ENCODE measurements at regions not wholly inside any gene's neighbourhood (a gene's known extent, or its start where the extent isn't known, plus 50 kb on each side); places are given as distances from the start of the nearest gene placed in this dataset.

DNA sequence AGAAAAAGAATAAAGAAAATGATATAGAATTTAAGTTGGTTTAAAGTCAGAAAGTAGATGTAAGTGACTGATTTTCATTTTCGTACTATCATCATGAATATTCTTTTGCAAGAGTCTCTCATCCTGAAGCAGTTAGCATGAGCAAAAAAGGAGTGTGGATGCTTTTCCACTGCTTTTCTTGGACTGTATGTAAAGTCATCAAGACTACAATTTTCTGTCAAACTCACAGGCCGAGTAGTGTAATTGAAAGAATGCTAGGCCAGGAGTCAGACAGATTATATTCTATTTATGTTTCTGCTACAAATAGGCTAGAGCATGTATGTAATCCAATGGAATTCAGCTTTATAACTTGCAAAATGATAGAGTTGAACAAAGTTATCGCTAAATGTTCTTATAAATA is 197.1 kb upstream of the SPOCK3 start (continued):
- TF ChIP-seq, protein P1, sequence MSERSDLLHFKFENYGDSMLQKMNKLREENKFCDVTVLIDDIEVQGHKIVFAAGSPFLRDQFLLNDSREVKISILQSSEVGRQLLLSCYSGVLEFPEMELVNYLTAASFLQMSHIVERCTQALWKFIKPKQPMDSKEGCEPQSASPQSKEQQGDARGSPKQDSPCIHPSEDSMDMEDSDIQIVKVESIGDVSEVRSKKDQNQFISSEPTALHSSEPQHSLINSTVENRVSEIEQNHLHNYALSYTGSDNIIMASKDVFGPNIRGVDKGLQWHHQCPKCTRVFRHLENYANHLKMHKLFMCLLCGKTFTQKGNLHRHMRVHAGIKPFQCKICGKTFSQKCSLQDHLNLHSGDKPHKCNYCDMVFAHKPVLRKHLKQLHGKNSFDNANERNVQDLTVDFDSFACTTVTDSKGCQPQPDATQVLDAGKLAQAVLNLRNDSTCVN (tag by site-specific recombination; optimal IDR thresholded peaks at IDR 0.05) = no peak
- no peak for TF ChIP-seq ZNF664 (tag by site-specific recombination; IDR thresholded peaks at IDR 0.05)
- TF ChIP-seq ZNF335 (tag by site-specific recombination; conservative IDR thresholded peaks at IDR 0.05) = no peak

DNA sequence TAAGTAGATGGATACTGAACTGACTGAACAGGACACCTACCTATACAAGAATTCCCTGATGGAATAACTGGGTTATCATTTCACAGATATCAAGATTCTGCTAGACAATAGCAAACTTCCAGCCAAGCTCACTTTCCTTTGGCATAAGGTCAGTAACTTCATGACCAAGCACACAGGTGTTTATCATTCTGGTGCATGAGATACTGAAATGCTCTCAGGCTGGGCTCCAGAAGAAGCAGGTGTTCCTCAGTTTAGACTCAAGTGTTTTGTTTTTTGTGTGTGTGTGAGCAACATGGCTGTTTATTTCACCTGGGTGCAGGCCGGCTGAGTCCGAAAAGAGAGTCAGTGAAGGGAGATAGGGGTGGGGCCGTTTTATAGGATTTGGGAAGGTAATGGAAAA is 201.5 kb upstream of the SPOCK3 start:
- POLR2A ChIA-PET = no interaction called here

DNA sequence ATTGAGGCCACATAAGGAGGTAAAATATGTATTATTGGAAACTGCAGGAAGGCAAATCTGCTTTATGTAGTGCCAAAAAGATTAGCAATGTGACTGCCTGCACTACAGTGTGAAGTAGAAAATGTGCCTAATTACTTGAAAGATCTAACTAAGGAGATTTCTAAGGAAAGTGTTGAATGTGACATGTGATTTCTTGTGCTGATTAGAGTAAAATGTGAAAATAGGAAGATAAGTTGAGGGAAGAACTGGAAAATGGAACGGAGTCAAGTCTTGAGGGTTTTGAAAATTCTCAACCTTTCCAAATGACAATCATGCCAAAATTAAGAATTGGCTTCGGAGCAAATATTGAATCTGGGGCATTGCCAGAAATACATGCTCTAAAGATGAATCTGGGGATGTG is 209.5 kb upstream of the SPOCK3 start:
- TF ChIP-seq, protein P2, sequence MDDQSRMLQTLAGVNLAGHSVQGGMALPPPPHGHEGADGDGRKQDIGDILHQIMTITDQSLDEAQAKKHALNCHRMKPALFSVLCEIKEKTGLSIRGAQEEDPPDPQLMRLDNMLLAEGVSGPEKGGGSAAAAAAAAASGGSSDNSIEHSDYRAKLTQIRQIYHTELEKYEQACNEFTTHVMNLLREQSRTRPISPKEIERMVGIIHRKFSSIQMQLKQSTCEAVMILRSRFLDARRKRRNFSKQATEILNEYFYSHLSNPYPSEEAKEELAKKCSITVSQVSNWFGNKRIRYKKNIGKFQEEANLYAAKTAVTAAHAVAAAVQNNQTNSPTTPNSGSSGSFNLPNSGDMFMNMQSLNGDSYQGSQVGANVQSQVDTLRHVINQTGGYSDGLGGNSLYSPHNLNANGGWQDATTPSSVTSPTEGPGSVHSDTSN (CRISPR knock-in tag; IDR thresholded peaks at IDR 0.05) = no peak
- no peak for TF ChIP-seq ZNF341 (tag by site-specific recombination; IDR thresholded peaks at IDR 0.05; ENCODE audit: low read depth)
- no peak for TF ChIP-seq ZNF394 (tag by site-specific recombination; IDR thresholded peaks at IDR 0.05; ENCODE audit: borderline replicate concordance)
- TF ChIP-seq ZEB2 (tag by site-specific recombination; IDR thresholded peaks at IDR 0.05) = no peak
- TF ChIP-seq, protein P3, sequence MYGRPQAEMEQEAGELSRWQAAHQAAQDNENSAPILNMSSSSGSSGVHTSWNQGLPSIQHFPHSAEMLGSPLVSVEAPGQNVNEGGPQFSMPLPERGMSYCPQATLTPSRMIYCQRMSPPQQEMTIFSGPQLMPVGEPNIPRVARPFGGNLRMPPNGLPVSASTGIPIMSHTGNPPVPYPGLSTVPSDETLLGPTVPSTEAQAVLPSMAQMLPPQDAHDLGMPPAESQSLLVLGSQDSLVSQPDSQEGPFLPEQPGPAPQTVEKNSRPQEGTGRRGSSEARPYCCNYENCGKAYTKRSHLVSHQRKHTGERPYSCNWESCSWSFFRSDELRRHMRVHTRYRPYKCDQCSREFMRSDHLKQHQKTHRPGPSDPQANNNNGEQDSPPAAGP (tag by site-specific recombination; IDR thresholded peaks at IDR 0.05) = no peak
- TF ChIP-seq ZNF239 (tag by site-specific recombination; IDR thresholded peaks at IDR 0.05) = no peak

More for the DNA sequence above, 201.5 kb upstream of the SPOCK3 start:
- Histone ChIP-seq H3K4me1 (ENCODE audit: control insufficient read depth, insufficient read depth, low read length) (no peaks in the 10 kb centered on the region), H3K4me3 (ENCODE audit: low read depth, low read length) (no peak overlapping the region), H3K36me3 (ENCODE audit: control insufficient read depth in 2 of 2, insufficient read depth in 1 of 2, low read length in 2 of 2) (no peaks in the 10 kb centered on the region), H3K9me3 (ENCODE audit: control insufficient read depth, insufficient read depth, low read depth, low read length) (no peaks in the 10 kb centered on the region), H3K27ac (ENCODE audit: extremely low read depth, low read depth, low read length) (no peak overlapping the region)
- CTCF ChIA-PET = no interaction called here
- TF ChIP-seq ZNF394 (tag by site-specific recombination; IDR thresholded peaks at IDR 0.05; ENCODE audit: borderline replicate concordance) = no peak
- TF ChIP-seq ZNF155 (tag by site-specific recombination; IDR thresholded peaks at IDR 0.05) = no peak
- TF ChIP-seq ZNF202 (tag by site-specific recombination; IDR thresholded peaks at IDR 0.05; ENCODE audit: borderline replicate concordance) = no peak
- TF ChIP-seq YY1 (tag by site-specific recombination; IDR thresholded peaks at IDR 0.05) = no peak
- TF ChIP-seq ZNF214 (tag by site-specific recombination; IDR thresholded peaks at IDR 0.05; ENCODE audit: borderline replicate concordance) = no peak
- TF ChIP-seq ZNF530 (tag by site-specific recombination; IDR thresholded peaks at IDR 0.05; ENCODE audit: low read depth) = no peak
- no peak for TF ChIP-seq KLF9 (tag by site-specific recombination; IDR thresholded peaks at IDR 0.05; ENCODE audit: low read depth)
- TF ChIP-seq ZNF626 (tag by site-specific recombination; IDR thresholded peaks at IDR 0.05) = no peak
- TF ChIP-seq, protein P4, sequence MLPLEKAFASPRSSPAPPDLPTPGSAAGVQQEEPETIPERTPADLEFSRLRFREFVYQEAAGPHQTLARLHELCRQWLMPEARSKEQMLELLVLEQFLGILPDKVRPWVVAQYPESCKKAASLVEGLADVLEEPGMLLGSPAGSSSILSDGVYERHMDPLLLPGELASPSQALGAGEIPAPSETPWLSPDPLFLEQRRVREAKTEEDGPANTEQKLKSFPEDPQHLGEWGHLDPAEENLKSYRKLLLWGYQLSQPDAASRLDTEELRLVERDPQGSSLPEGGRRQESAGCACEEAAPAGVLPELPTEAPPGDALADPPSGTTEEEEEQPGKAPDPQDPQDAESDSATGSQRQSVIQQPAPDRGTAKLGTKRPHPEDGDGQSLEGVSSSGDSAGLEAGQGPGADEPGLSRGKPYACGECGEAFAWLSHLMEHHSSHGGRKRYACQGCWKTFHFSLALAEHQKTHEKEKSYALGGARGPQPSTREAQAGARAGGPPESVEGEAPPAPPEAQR (tag by site-specific recombination; IDR thresholded peaks at IDR 0.05) = no peak
- no peak for TF ChIP-seq ZNF561 (tag by site-specific recombination; IDR thresholded peaks at IDR 0.05; ENCODE audit: borderline replicate concordance)
- no peak for TF ChIP-seq KLF10 (tag by site-specific recombination; IDR thresholded peaks at IDR 0.05)
- TF ChIP-seq, protein P3 (tag by site-specific recombination; IDR thresholded peaks at IDR 0.05) = no peak
- no peak for TF ChIP-seq SCRT2 (tag by site-specific recombination; IDR thresholded peaks at IDR 0.05)
- TF ChIP-seq, protein P5, sequence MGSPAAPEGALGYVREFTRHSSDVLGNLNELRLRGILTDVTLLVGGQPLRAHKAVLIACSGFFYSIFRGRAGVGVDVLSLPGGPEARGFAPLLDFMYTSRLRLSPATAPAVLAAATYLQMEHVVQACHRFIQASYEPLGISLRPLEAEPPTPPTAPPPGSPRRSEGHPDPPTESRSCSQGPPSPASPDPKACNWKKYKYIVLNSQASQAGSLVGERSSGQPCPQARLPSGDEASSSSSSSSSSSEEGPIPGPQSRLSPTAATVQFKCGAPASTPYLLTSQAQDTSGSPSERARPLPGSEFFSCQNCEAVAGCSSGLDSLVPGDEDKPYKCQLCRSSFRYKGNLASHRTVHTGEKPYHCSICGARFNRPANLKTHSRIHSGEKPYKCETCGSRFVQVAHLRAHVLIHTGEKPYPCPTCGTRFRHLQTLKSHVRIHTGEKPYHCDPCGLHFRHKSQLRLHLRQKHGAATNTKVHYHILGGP (tag by site-specific recombination; IDR thresholded peaks at IDR 0.05) = no peak
- no peak for TF ChIP-seq ZNF623 (tag by site-specific recombination; IDR thresholded peaks at IDR 0.05)
- no peak for TF ChIP-seq ZNF138 (tag by site-specific recombination; IDR thresholded peaks at IDR 0.05; ENCODE audit: borderline replicate concordance)
- no peak for TF ChIP-seq OSR2 (tag by site-specific recombination; IDR thresholded peaks at IDR 0.05)
- no peak for TF ChIP-seq KLF8 (tag by site-specific recombination; IDR thresholded peaks at IDR 0.05)

More for the DNA sequence above, 209.5 kb upstream of the SPOCK3 start:
- ChIA-PET POLR2A (no interaction called here), CTCF (no interaction called here)
- Histone ChIP-seq H3K27ac (ENCODE audit: extremely low read depth, low read depth, low read length) (no peak overlapping the region), H3K9me3 (ENCODE audit: control insufficient read depth, insufficient read depth, low read depth, low read length) (no peaks in the 10 kb centered on the region), H3K4me3 (ENCODE audit: low read depth, low read length) (no peak overlapping the region), H3K36me3 (ENCODE audit: control insufficient read depth in 2 of 2, insufficient read depth in 1 of 2, low read length in 2 of 2) (no peaks in the 10 kb centered on the region), H3K4me1 (ENCODE audit: control insufficient read depth, insufficient read depth, low read length) (no peaks in the 10 kb centered on the region)
